ENCODE measurements at regions not wholly inside any gene's neighbourhood (a gene's known extent, or its start where the extent isn't known, plus 50 kb on each side); places are given as distances from the start of the nearest gene placed in this dataset.

GRCh38 chr1:103197216-103197615 lies 88.9 kb upstream of the COL11A1 start:
- TF ChIP-seq CTCF (IDR thresholded peaks at IDR 0.05) = no peak
- no peak for TF ChIP-seq EZH2 (IDR thresholded peaks at IDR 0.05)

Data from neural progenitor cell (in vitro differentiated cells).